PC-9 (cell line): ENCODE measurements at regions not wholly inside any gene's neighbourhood (a gene's known extent, or its start where the extent isn't known, plus 50 kb on each side); places are given as distances from the start of the nearest gene placed in this dataset.

Source experiments
- BruUV-seq: library from RNA; stranded (reverse); fragments of 400-500 nt; replicated peaks from 2 replicates; lab custom pipeline; 2021; lab: Mats Ljungman, UMichigan
- CTCF ChIA-PET: fragments of 300-600 bp; sonication (Branson Sonifier 250); formaldehyde crosslinking; loops from one replicate; lab custom pipeline; 2022; ENCODE audit warnings: antibody characterized with exemption; lab: Charles Lee
- POLR2A ChIA-PET: fragments of 300-600 bp; sonication (Branson Sonifier 250); formaldehyde crosslinking; loops from one replicate; lab custom pipeline; 2022; ENCODE audit warnings: antibody characterized with exemption; ENCODE audit not compliant: unreplicated experiment; lab: Charles Lee
- DNase-seq, 2 experiments: peaks; one replicate each; pipeline versions ENCODE4 v3.0.0 to v3.0.0-alpha.2; 2015 to 2022; ENCODE audit warnings: mixed read lengths in 1 of 2
- H2AFZ ChIP-seq: fragments of 200-600 bp; sonication (generic); 2 replicates; pipeline ENCODE4 v1.8.1; 2017; ENCODE audit warnings: antibody characterized with exemption
- H3F3A ChIP-seq: fragments of 200-600 bp; sonication (generic); 2 replicates; pipeline ENCODE4 v1.8.1; 2017; ENCODE audit warnings: antibody characterized with exemption, mild to moderate bottlenecking, low read depth; ENCODE audit not compliant: insufficient read depth
- H3K27ac ChIP-seq: fragments of 200-600 bp; sonication (generic); 2 replicates; pipeline ENCODE4 v1.6.1; 2016; ENCODE audit warnings: mixed run types
- H3K27me3 ChIP-seq: fragments of 200-600 bp; sonication (generic); 2 replicates; pipeline ENCODE4 v1.6.1; 2016; ENCODE audit warnings: low read depth, mixed run types; ENCODE audit not compliant: insufficient read depth
- H3K36me3 ChIP-seq: fragments of 200-600 bp; sonication (generic); 2 replicates; pipeline ENCODE4 v1.6.1; 2016; ENCODE audit warnings: low read depth, mixed run types
- H3K4me1 ChIP-seq: fragments of 200-600 bp; sonication (generic); replicated peaks from 2 replicates; pipeline ENCODE4 v1.6.1; 2016; ENCODE audit warnings: mixed run types; ENCODE audit not compliant: insufficient read depth
- H3K4me2 ChIP-seq: fragments of 200-600 bp; sonication (generic); 2 replicates; pipeline ENCODE4 v1.6.1; 2017; ENCODE audit warnings: mixed run types
- H3K4me3 ChIP-seq: fragments of 200-600 bp; sonication (generic); 2 replicates; pipeline ENCODE4 v1.6.1; 2016; ENCODE audit warnings: mixed run types
- H3K79me2 ChIP-seq: fragments of 200-600 bp; sonication (generic); 2 replicates; pipeline ENCODE4 v1.6.1; 2017; ENCODE audit warnings: low read depth, mixed run types
- H3K9me2 ChIP-seq: fragments of 200-600 bp; sonication (generic); 2 replicates; pipeline ENCODE4 v1.8.1; 2017; ENCODE audit warnings: mild to moderate bottlenecking; ENCODE audit not compliant: insufficient read depth
- H3K9me3 ChIP-seq: fragments of 200-600 bp; sonication (generic); 2 replicates; pipeline ENCODE4 v1.8.1; 2016; ENCODE audit warnings: low read depth; ENCODE audit not compliant: insufficient read depth
- H4K20me1 ChIP-seq: fragments of 200-600 bp; sonication (generic); 2 replicates; pipeline ENCODE4 v1.8.1; 2017; ENCODE audit not compliant: insufficient read depth
- EZH2 ChIP-seq: fragments of 200-600 bp; sonication (generic); IDR thresholded peaks from 2 replicates; pipeline ENCODE4 v1.8.0; 2017; ENCODE audit warnings: antibody characterized with exemption, low read depth
- intact Hi-C: fragments of 100-400 bp; cut with micrococcal nuclease; formaldehyde crosslinking; loops from one replicate; pipeline ENCODE4 v1.10.0; 2022; ENCODE audit not compliant: unreplicated experiment
- TF ChIP-seq, protein P1 (sequence below): fragments of 200-600 bp; sonication (generic); conservative IDR thresholded peaks from 2 replicates; pipeline ENCODE4 v1.6.1; 2017; ENCODE audit warnings: mixed run types, antibody characterized with exemption, mild to moderate bottlenecking, moderate library complexity

DNA sequence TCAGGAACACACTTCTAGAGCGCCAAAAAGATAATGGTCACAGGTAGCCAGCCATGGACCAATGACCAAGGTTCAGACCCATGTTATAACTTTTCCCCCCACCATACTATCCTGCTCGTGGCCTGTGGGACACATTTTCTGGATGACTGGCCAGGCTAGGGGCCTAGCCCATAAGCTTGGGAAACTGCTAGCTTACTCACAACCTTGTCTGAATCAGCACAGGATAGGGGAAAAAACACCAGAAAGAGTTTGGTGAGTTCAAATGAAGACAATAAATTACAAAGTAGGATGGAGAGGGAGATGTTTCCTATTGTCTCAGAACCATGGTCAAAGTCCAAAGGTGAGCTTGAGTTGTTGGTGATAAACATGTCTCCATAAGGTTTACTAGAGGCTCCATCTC is 156.3 kb upstream of the CCDC68 start:
- TF ChIP-seq EZH2: no peak
- TF ChIP-seq, protein P1, sequence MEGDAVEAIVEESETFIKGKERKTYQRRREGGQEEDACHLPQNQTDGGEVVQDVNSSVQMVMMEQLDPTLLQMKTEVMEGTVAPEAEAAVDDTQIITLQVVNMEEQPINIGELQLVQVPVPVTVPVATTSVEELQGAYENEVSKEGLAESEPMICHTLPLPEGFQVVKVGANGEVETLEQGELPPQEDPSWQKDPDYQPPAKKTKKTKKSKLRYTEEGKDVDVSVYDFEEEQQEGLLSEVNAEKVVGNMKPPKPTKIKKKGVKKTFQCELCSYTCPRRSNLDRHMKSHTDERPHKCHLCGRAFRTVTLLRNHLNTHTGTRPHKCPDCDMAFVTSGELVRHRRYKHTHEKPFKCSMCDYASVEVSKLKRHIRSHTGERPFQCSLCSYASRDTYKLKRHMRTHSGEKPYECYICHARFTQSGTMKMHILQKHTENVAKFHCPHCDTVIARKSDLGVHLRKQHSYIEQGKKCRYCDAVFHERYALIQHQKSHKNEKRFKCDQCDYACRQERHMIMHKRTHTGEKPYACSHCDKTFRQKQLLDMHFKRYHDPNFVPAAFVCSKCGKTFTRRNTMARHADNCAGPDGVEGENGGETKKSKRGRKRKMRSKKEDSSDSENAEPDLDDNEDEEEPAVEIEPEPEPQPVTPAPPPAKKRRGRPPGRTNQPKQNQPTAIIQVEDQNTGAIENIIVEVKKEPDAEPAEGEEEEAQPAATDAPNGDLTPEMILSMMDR: no peak
- DNase-seq: no peak
- Histone ChIP-seq H3K4me3 (no peak overlapping the region), H3K27ac (no peak overlapping the region), H3K36me3 (no peaks in the 10 kb centered on the region), H3K27me3 (no peaks in the 10 kb centered on the region), H4K20me1 (no peaks in the 10 kb centered on the region), H3K9me2 (no peaks in the 10 kb centered on the region), H3K4me1 (no peaks in the 10 kb centered on the region), H2AFZ (no peak overlapping the region), H3K9me3 (no peaks in the 10 kb centered on the region; the same call in 1 of the 2 replicates), H3F3A (no peaks in the 10 kb centered on the region), H3K79me2 (no peaks in the 10 kb centered on the region), H3K4me2 (no peak overlapping the region)
- no TSS peak for BruUV-seq
- POLR2A ChIA-PET: no interaction called here
- CTCF ChIA-PET: no interaction called here
- intact Hi-C loops: no loop called here

DNA sequence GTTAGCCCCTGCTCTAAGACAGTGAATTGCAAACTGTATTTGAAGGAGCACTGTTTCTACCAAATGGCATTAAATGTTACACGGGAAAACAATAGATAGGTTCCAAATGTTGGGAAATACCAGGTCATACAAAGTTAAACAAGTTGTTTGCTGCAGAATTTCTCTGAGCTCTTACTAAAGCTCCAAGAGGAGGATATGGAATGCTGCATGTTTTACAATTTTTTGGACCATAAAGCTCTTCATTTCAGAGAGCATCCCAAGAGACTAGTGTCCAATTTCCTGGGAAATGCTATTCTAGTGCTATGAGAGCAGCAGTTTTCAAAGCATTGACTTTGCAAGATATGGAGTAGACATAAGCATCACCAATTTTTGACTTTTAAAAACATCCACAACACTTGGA is 155.6 kb upstream of the CCDC68 start:
- no peak overlapping the region for H2AFZ ChIP-seq
- H3K9me2 ChIP-seq: no peaks in the 10 kb centered on the region
- intact Hi-C loops: no loop called here
- H3K36me3 ChIP-seq: no peaks in the 10 kb centered on the region
- H3K4me3 ChIP-seq: no peak overlapping the region
- H3F3A ChIP-seq: no peaks in the 10 kb centered on the region
- H3K79me2 ChIP-seq: no peaks in the 10 kb centered on the region
- ChIA-PET POLR2A (no interaction called here), CTCF (no interaction called here)
- no peak overlapping the region for H3K27ac ChIP-seq
- TF ChIP-seq EZH2: no peak
- TF ChIP-seq, protein P1: no peak
- no peak overlapping the region for H3K4me2 ChIP-seq
- no peaks in the 10 kb centered on the region for H3K4me1 ChIP-seq
- DNase-seq: no peak
- no TSS peak for BruUV-seq
- no peaks in the 10 kb centered on the region for H4K20me1 ChIP-seq
- H3K27me3 ChIP-seq: no peaks in the 10 kb centered on the region
- no peaks in the 10 kb centered on the region; the same call in 1 of the 2 replicates for H3K9me3 ChIP-seq

DNA sequence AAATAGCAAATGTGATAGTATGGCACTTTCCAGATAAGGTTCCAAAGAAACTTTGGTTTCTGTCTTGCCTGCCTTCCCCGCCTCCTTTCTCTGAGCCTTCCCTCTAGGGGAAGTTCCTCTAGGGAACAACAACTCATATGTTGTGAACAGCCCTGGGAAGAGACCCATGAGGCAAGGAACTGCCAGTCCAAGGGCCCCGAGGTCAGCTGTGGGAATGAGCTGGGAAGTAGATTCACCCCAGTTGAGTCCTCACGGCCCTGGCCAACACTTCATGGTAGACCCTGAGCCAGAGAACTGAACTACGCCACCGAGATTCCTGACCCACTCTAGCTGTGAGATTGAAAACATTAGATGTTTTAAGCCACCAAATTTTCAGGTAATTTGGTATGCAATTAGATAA is 154.5 kb upstream of the CCDC68 start:
- Histone ChIP-seq H3K9me3 (no peaks in the 10 kb centered on the region; the same call in 1 of the 2 replicates), H3K4me2 (no peak overlapping the region), H3K79me2 (no peaks in the 10 kb centered on the region), H3K27ac (no peak overlapping the region), H4K20me1 (no peaks in the 10 kb centered on the region), H3K4me3 (no peak overlapping the region), H3F3A (no peaks in the 10 kb centered on the region), H3K27me3 (no peaks in the 10 kb centered on the region), H2AFZ (no peak overlapping the region), H3K9me2 (no peaks in the 10 kb centered on the region), H3K36me3 (no peaks in the 10 kb centered on the region), H3K4me1 (no peaks in the 10 kb centered on the region)
- intact Hi-C loops: no loop called here
- ChIA-PET CTCF (no interaction called here), POLR2A (no interaction called here)
- TF ChIP-seq, protein P1: no peak
- TF ChIP-seq EZH2: no peak
- DNase-seq: no peak
- no TSS peak for BruUV-seq
